DND-41 (cell line): ENCODE measurements at regions not wholly inside any gene's neighbourhood (a gene's known extent, or its start where the extent isn't known, plus 50 kb on each side); places are given as distances from the start of the nearest gene placed in this dataset.

ENCODE experiments used
- ATAC-seq: fragments of 200-7000 bp; cut with Tn5 transposase; 3 replicates; pipeline ENCODE4 v1.9.1; 2021; ENCODE audit warnings: low read depth; ENCODE audit not compliant: insufficient read depth
- DNase-seq: peaks from one replicate; pipeline ENCODE4 v3.0.0-alpha.2; 2020
- H2AFZ ChIP-seq: 2 replicates; pipeline ENCODE4 v1.6.0; 2012; ENCODE audit warnings: low read depth, low read length
- H3K27ac ChIP-seq: 2 replicates; pipeline ENCODE4 v1.5.1; 2012; ENCODE audit warnings: low read length, inconsistent platforms
- H3K27me3 ChIP-seq: fragments of 200-600 bp; sonication (generic); 2 replicates; pipeline ENCODE4 v1.6.0; 2012; ENCODE audit warnings: low read length, mild to moderate bottlenecking, inconsistent platforms; ENCODE audit not compliant: insufficient read depth, poor library complexity
- H3K36me3 ChIP-seq: 2 replicates; pipeline ENCODE4 v1.5.1; 2012; ENCODE audit warnings: low read length, inconsistent platforms; ENCODE audit not compliant: insufficient read depth
- H3K4me1 ChIP-seq: 2 replicates; pipeline ENCODE4 v1.5.1; 2012; ENCODE audit warnings: mild to moderate bottlenecking, low read length; ENCODE audit not compliant: insufficient read depth
- H3K4me2 ChIP-seq: 2 replicates; pipeline ENCODE4 v1.6.0; 2012; ENCODE audit warnings: mild to moderate bottlenecking, moderate library complexity, low read length, inconsistent platforms; ENCODE audit not compliant: insufficient read depth
- H3K4me3 ChIP-seq, 2 experiments: fragments of 200-600 bp in 1 of 2; shearing (Covaris generic) in 1 of 2; 2 replicates each; pipeline ENCODE4 v1.5.1; 2012 to 2016; ENCODE audit warnings: inconsistent platforms in 2 of 2, low read length in 2 of 2, mild to moderate bottlenecking in 2 of 2, low read depth in 1 of 2, moderate library complexity in 1 of 2
- H3K79me2 ChIP-seq: 2 replicates; pipeline ENCODE4 v1.6.0; 2012; ENCODE audit warnings: low read length, inconsistent platforms; ENCODE audit not compliant: insufficient read depth
- H3K9ac ChIP-seq: 2 replicates; pipeline ENCODE4 v1.6.0; 2012; ENCODE audit warnings: low read depth, mild to moderate bottlenecking, inconsistent platforms, low read length, moderate library complexity
- H3K9me3 ChIP-seq: 2 replicates; pipeline ENCODE4 v1.5.1; 2012; ENCODE audit warnings: low read length, moderate library complexity, mild to moderate bottlenecking, inconsistent platforms; ENCODE audit not compliant: insufficient read depth, severe bottlenecking
- H4K20me1 ChIP-seq: 2 replicates; pipeline ENCODE4 v1.6.0; 2012; ENCODE audit warnings: low read length; ENCODE audit not compliant: insufficient read depth
- CTCF ChIP-seq: IDR thresholded peaks from 2 replicates; pipeline ENCODE4 v1.5.1; 2012; ENCODE audit warnings: borderline replicate concordance, low read length, moderate library complexity, mild to moderate bottlenecking; ENCODE audit not compliant: poor library complexity, severe bottlenecking; ENCODE audit errors: extremely low read depth
- EZH2 ChIP-seq: IDR thresholded peaks from 3 replicates; pipeline ENCODE4 v1.6.1; 2012; ENCODE audit warnings: borderline replicate concordance, low read depth, mild to moderate bottlenecking, moderate library complexity, low read length, inconsistent platforms; ENCODE audit not compliant: severe bottlenecking

- Histone ChIP-seq H3K9ac (peak overlapping the region; percentile 39), H3K4me2 (peak overlapping the region; percentile 54), H3K4me3 (peak overlapping the region in 1 of 2 experiments; percentile 16; a peak in 1 of 4 replicates), H4K20me1 (no peaks in the 10 kb centered on the region), H3K4me1 (peaks cover 40% of the 10 kb centered on the region), H3K36me3 (no peaks in the 10 kb centered on the region), H3K9me3 (peaks cover 31% of the 10 kb centered on the region), H3K27me3 (no peaks in the 10 kb centered on the region), H2AFZ (peak overlapping the region; percentile 12; the same call in 1 of the 2 replicates), H3K27ac (peak overlapping the region; percentile 85), H3K79me2 (no peaks in the 10 kb centered on the region)
- ATAC-seq (peak; percentile 95), DNase-seq (peak; percentile 89)
- TF ChIP-seq CTCF = no peak
- TF ChIP-seq EZH2 = no peak
Measured at GRCh38 chr5:73387601-73388305, 60.8 kb downstream of the FOXD1 start.

GRCh38 chr5:73387149-73387591, 61.4 kb downstream of the FOXD1 start:
- H4K20me1 ChIP-seq = no peaks in the 10 kb centered on the region
- no peak overlapping the region for H2AFZ ChIP-seq
- H3K9ac ChIP-seq = peak overlapping the region; percentile 39
- no peaks in the 10 kb centered on the region for H3K36me3 ChIP-seq
- H3K9me3 ChIP-seq = peaks cover 37% of the 10 kb centered on the region
- no peaks in the 10 kb centered on the region for H3K79me2 ChIP-seq
- H3K27ac ChIP-seq = peak overlapping the region; percentile 85
- no peaks in the 10 kb centered on the region for H3K27me3 ChIP-seq
- TF ChIP-seq EZH2 (no peak), CTCF (peak; percentile 60)
- peak overlapping the region in 1 of 2 experiments; percentile 25; a peak in 1 of 4 replicates for H3K4me3 ChIP-seq
- peak; percentile 34 for ATAC-seq
- H3K4me1 ChIP-seq = peaks cover 40% of the 10 kb centered on the region
- DNase-seq = peak; percentile 60
- H3K4me2 ChIP-seq = peak overlapping the region; percentile 54

GRCh38 chr5:73384861-73385260, 63.7 kb downstream of the FOXD1 start:
- Histone ChIP-seq H3K4me3 (no peak overlapping the region), H4K20me1 (no peaks in the 10 kb centered on the region), H3K27me3 (no peaks in the 10 kb centered on the region), H3K4me2 (no peak overlapping the region), H3K79me2 (no peaks in the 10 kb centered on the region), H3K9me3 (peaks cover 45% of the 10 kb centered on the region), H2AFZ (no peak overlapping the region), H3K36me3 (no peaks in the 10 kb centered on the region), H3K9ac (no peak overlapping the region), H3K27ac (no peak overlapping the region), H3K4me1 (peaks cover 40% of the 10 kb centered on the region)
- no peak for DNase-seq
- no peak for ATAC-seq
- TF ChIP-seq EZH2 = no peak
- no peak for TF ChIP-seq CTCF

GRCh38 chr5:73382401-73382740, 66.2 kb downstream of the FOXD1 start:
- DNase-seq = no peak
- H3K4me3 ChIP-seq = no peak overlapping the region
- TF ChIP-seq EZH2 (no peak), CTCF (no peak)
- H3K36me3 ChIP-seq = no peaks in the 10 kb centered on the region
- no peaks in the 10 kb centered on the region for H3K79me2 ChIP-seq
- H4K20me1 ChIP-seq = no peaks in the 10 kb centered on the region
- H3K4me1 ChIP-seq = peaks cover 18% of the 10 kb centered on the region
- peaks cover 45% of the 10 kb centered on the region for H3K9me3 ChIP-seq
- no peak overlapping the region for H2AFZ ChIP-seq
- ATAC-seq = no peak
- H3K9ac ChIP-seq = no peak overlapping the region
- no peaks in the 10 kb centered on the region for H3K27me3 ChIP-seq
- no peak overlapping the region for H3K4me2 ChIP-seq
- no peak overlapping the region for H3K27ac ChIP-seq
